Large intestine (tissue), 3 donors: ENCODE measurements at regions not wholly inside any gene's neighbourhood (a gene's known extent, or its start where the extent isn't known, plus 50 kb on each side); places are given as distances from the start of the nearest gene placed in this dataset.
A peak's percentile ranks its signal among the peaks of the same experiment; 100 is the strongest.
"Not testable (repeated sequence)": the region's sequence is repeated elsewhere in the genome, so short reads cannot be mapped to it uniquely, and the experiment has no call there.

Source experiments
- DNase-seq, 2 donors: peaks; one replicate each; pipeline versions ENCODE4 v3.0.0 to v3.0.0-alpha.2; 2013
- H3K27ac ChIP-seq: one replicate; pipeline ENCODE4 v1.5.1; 2013; ENCODE audit warnings: low read length
- H3K27me3 ChIP-seq: 2 replicates; pipeline ENCODE4 v1.6.1; 2013; ENCODE audit warnings: low read length; ENCODE audit not compliant: control insufficient read depth, insufficient read depth
- H3K36me3 ChIP-seq: 2 replicates; pipeline ENCODE4 v1.6.1; 2013; ENCODE audit warnings: low read length; ENCODE audit not compliant: control insufficient read depth, insufficient read depth
- H3K4me1 ChIP-seq: one replicate; pipeline ENCODE4 v1.6.1; 2013; ENCODE audit warnings: low read length; ENCODE audit not compliant: control insufficient read depth, insufficient read depth
- H3K4me3 ChIP-seq: one replicate; pipeline ENCODE4 v1.5.1; 2013; ENCODE audit warnings: low read length
- H3K9me3 ChIP-seq: one replicate; pipeline ENCODE4 v1.6.1; 2013; ENCODE audit warnings: mild to moderate bottlenecking, low read depth, low read length, moderate library complexity; ENCODE audit not compliant: control insufficient read depth
- WGBS: methylation state at CpG from one replicate; pipeline ENCODE4 v1.1.5; 2013; ENCODE audit warnings: low lambda C conversion rate; ENCODE audit not compliant: insufficient coverage; 5-methylcytosine and 5-hydroxymethylcytosine counted together

DNA sequence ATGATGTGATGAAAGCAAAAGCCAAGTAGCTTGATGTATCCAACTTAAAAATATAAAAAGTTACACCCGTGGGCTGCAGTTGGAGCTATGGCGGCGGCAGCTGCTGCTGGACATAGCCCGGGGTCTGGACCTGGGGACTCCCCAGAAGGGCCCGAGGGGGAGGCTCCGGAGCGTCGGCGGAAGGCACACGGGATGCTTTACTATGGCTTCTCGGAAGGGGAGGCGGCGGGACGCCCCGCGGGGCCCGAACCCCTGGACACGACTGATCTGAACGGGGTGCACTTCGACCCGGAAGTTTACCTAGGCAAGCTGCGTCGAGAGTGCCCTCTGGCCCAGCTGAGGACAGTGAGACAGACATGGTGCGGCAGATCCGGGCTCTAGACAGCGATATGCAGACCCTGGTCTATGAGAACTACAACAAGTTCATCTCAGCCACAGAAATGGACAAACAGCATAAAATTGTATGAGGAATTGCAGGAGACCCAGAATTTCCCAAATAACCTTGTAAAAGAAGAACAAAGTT, 109.5 kb upstream of the EEF2KMT start:
- no peaks in the 10 kb centered on the region for H3K36me3 ChIP-seq
- no peaks in the 10 kb centered on the region for H3K4me1 ChIP-seq
- H3K4me3 ChIP-seq: no peak overlapping the region
- no CpG with 5 or more reads among the region's 26 CpGs for WGBS
- H3K9me3 ChIP-seq: peaks cover 3% of the 10 kb centered on the region
- DNase-seq: no peak
- no peaks in the 10 kb centered on the region for H3K27me3 ChIP-seq
- H3K27ac ChIP-seq: no peak overlapping the region

DNA sequence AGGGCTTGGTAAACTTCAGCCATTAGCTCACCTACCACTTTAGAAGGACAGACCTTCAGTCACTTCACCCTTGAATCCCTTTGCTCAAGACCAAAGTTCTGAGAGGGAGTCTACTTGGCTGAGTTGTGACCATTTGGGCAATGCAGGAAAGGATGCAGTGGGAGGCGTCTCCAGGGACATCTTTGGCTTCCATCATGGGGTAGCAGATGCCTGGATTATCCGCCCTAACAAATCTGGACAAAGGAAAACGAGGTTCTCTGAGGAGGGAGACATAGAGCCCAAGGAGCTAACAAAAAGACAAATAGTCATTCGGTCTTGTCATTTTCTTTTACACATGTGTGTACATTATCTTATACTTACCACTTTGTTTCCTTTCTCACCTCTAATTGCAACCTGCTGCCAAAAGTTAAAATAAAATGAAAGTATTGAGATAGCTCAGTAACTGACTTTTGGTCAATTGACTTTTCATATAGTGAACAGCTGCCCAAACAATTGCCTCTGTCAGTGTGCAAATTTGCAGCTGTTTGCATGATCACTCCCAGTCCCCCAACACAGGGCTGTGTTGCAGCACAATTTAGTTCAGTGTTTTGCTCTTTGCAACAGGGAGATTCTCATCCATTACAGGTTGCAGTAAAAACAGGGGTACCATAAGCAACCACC, 108.9 kb upstream of the EEF2KMT start:
- no peaks in the 10 kb centered on the region for H3K27me3 ChIP-seq
- no peak for DNase-seq
- WGBS: 82% methylated on average over 3 of the region's 4 CpGs
- no peaks in the 10 kb centered on the region for H3K4me1 ChIP-seq
- H3K9me3 ChIP-seq: peaks cover 3% of the 10 kb centered on the region
- H3K27ac ChIP-seq: no peak overlapping the region
- no peak overlapping the region for H3K4me3 ChIP-seq
- no peaks in the 10 kb centered on the region for H3K36me3 ChIP-seq

DNA sequence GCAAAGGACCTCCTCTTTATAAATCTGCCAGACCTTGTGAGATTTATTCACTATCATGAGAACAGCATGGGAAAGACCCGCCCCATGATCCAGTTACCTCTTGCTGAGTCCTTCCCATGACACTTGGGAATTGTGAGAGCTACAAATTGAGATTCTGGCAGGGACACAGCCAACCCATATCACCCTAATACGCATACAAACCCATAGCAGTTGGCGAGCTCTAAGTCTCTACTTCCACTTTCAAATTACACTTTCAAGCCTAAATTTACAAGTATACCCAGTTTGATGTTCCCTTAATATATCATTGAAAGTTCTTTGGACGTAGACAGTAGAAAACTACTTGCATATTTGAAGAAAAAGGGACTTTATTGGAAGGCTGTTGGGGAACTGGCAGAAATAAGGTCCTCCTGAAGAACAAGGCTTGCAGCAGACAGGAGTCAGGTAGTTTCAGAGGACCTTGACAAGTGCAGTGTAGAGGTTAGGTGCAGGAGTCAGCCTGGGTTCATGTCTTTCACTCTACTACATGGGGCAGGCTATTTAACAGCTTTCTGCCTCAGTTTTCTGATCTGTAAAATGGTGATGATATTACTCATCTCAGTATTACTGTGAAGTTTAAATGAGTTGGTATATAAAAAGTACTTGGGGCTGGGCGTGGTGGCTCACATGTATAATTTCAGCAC, 107.9 kb upstream of the EEF2KMT start:
- Histone ChIP-seq H3K27me3 (no peaks in the 10 kb centered on the region), H3K27ac (no peak overlapping the region), H3K4me3 (no peak overlapping the region), H3K9me3 (peaks cover 3% of the 10 kb centered on the region), H3K4me1 (no peaks in the 10 kb centered on the region), H3K36me3 (no peaks in the 10 kb centered on the region)
- no peak for DNase-seq
- no CpG with 5 or more reads among the region's 5 CpGs for WGBS

DNA sequence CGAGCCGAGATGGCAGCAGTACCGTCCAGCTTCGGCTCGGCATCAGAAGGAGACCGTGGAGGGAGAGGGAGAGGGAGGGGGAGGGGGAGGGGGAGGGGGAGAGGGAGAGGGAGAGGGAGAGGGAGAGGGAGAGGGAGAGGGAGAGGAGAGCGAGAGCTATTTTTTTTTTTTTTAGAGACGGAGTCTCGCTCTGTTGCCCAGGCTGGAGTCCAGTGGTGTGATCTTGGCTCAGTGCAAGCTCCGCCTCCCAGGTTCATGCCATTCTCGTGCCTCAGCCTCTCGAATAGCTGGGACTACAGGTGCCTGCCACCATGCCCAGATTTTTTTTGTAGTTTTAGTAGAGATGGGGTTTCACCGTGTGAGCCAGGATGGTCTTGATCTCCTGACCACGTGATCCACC, 106.1 kb upstream of the EEF2KMT start:
- H3K4me3 ChIP-seq, H3K4me1 ChIP-seq, DNase-seq, H3K27me3 ChIP-seq, H3K27ac ChIP-seq, H3K36me3 ChIP-seq, H3K9me3 ChIP-seq: not testable (repeated sequence)
- no CpG with 5 or more reads among the region's 14 CpGs for WGBS

DNA sequence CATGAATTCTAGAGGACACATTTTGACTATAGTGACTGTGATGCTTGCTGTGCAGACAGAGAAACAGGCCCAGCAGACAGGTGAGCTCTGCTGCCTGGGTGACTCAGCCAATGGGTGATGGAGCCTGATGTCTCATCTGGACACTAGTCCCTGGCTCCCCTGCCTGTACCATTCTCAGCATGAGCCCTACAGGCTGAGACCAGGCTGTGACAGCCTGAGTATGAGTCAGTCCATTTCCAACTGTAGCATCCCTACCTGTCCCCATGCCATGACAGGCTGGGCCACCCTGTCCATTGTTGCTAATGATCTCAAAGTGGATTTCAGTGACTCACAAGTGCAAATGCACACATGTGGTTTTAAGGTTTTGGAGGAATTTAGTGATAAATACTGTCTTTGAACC, 102.5 kb upstream of the EEF2KMT start:
- Histone ChIP-seq H3K36me3 (no peaks in the 10 kb centered on the region), H3K4me3 (no peak overlapping the region), H3K9me3 (peaks cover 3% of the 10 kb centered on the region), H3K27ac (no peak overlapping the region), H3K27me3 (peaks cover 2% of the 10 kb centered on the region), H3K4me1 (no peaks in the 10 kb centered on the region)
- DNase-seq: no peak

DNA sequence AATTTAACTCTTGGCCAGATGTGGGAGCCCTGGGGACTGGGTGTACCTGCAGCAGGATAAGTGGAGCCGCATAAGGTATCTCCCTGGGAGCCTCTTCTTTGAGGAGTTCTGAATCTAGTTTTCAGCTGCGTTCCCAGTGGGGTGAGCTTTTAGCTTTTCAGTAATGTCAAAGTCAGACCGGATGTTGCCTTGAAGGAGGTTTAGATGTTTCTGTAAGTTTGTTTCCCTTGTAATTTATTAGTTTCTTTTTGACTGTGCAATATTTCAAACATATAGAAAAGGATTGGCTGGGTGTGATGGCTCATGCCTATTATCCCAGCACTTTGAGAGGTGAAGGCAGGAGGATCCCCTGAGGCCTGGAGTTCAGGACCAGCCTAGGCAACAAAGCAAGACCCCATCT, 98.6 kb upstream of the EEF2KMT start:
- Histone ChIP-seq H3K4me1 (peaks cover 4% of the 10 kb centered on the region), H3K9me3 (no peaks in the 10 kb centered on the region), H3K36me3 (no peaks in the 10 kb centered on the region), H3K27me3 (peaks cover 2% of the 10 kb centered on the region), H3K4me3 (no peak overlapping the region), H3K27ac (no peak overlapping the region)
- WGBS: no CpG with 5 or more reads among the region's 3 CpGs
- no peak for DNase-seq

DNA sequence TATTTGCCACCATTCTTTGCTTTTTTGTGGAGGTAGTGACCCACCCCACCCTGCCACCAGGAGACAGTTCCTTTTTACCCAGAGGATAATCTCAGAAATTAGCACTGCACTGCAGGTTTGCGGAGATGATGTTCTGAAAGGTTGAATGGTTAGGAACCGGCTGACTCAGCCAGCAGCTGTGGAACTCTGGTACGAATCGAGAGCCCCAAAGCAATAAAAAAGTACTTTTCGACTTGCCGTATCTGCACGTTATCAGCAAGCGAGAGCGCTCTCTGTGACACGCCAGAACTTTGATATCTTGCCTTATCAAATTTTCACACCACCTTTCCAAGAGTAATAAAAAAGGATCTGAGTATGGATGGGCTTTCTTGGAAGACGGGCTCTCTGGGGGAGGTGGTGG, 96.3 kb upstream of the EEF2KMT start:
- no peaks in the 10 kb centered on the region for H3K9me3 ChIP-seq
- DNase-seq: peak; percentile 11 to 59
- no CpG with 5 or more reads among the region's 11 CpGs for WGBS
- H3K27ac ChIP-seq: no peak overlapping the region
- H3K27me3 ChIP-seq: peaks cover 2% of the 10 kb centered on the region
- peaks cover 4% of the 10 kb centered on the region for H3K4me1 ChIP-seq
- no peaks in the 10 kb centered on the region for H3K36me3 ChIP-seq
- H3K4me3 ChIP-seq: no peak overlapping the region

DNA sequence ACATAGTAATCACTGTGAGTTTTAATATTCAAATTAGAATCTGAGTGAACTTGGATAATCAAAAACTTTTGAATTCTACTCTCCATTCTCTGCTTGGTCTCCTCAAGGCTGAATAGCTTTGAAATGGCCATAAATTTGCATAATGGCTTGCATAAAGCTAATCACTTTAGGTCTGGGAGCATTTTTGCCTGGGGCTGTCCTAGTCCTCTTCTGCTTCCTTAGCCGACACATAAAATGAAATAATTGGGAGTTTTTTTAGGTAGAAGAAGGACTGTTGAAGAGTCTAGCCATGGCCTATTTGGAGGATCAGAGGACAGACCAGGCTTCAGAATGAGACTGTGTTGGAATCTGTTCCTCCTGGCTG, 91.4 kb upstream of the EEF2KMT start:
- Histone ChIP-seq H3K4me1 (peaks cover 4% of the 10 kb centered on the region), H3K4me3 (no peak overlapping the region), H3K27ac (no peak overlapping the region), H3K27me3 (no peaks in the 10 kb centered on the region), H3K9me3 (no peaks in the 10 kb centered on the region), H3K36me3 (no peaks in the 10 kb centered on the region)
- no CpG with 5 or more reads among the region's 1 CpG for WGBS
- DNase-seq: no peak

DNA sequence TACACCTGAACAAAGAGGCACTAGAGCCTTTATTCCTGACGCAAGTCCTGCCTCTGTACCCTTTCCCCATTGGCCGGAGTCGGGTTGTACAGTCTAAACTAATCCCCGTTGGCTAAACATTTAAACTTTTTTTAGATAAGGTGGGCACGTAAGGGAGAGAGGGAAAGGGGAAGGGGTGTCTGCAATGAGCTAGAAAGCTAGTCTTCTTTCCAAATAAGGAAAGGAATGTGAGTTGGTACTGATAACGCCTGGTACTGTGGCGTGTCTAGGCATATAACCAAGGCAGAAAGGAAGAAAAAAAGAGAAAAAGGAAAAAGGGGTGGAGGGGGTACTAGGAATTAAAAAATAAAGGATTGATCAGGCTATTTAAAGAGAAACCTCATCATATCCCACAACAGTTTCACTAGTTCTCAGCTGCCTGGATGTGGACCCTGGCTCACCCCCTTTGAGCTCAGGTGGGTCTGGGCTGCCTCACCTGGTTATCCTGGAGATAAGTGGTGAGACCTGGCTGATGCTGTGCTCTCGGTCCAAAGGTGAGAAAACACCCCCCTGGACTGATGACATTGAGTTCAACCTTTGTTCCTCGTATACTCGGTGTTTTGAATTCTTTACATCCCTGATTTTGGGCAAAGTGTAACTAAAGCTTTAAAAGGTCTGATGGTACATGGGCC, 90.9 kb upstream of the EEF2KMT start:
- Histone ChIP-seq H3K36me3 (no peaks in the 10 kb centered on the region), H3K9me3 (no peaks in the 10 kb centered on the region), H3K4me3 (no peak overlapping the region), H3K27ac (no peak overlapping the region), H3K4me1 (peaks cover under 1% of the 10 kb centered on the region), H3K27me3 (no peaks in the 10 kb centered on the region)
- WGBS: 0% methylated on average over 3 of the region's 10 CpGs
- DNase-seq: peak; percentile 5 to 46

DNA sequence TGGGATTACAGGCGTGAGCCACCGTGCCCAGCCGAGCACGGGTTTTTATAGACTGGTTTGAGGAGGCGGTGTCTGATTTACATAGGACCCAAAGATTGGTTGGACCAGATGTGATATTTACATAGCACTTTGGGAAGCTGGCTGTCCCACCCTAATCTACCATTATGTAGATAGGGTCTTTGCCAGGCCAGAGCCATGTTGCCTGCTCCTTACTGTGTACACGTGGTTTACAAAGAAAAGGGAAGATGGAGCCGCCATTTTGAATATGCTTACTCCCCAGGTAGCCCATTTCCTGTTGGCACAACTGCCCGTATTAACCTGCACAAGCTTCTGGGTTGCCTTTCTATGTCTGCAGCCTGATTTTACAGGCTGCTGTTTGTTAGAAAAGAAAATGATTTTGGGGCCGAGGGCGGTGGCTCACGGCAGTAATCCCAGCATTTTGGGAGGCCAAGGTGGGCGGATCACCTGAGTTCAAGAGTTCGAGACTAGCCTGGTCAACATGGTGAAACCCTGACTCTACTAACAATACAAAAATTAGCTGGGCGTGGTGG, 89.9 kb upstream of the EEF2KMT start:
- Histone ChIP-seq H3K27me3 (no peaks in the 10 kb centered on the region), H3K27ac (no peak overlapping the region), H3K4me3 (no peak overlapping the region), H3K36me3 (no peaks in the 10 kb centered on the region), H3K9me3 (no peaks in the 10 kb centered on the region), H3K4me1 (no peaks in the 10 kb centered on the region)
- no CpG with 5 or more reads among the region's 14 CpGs for WGBS
- DNase-seq: no peak
